Liver (tissue), 2 donors: ENCODE measurements at regions not wholly inside any gene's neighbourhood (a gene's known extent, or its start where the extent isn't known, plus 50 kb on each side); places are given as distances from the start of the nearest gene placed in this dataset.

Experiments used
- EGR1 ChIP-seq, 2 donors: IDR thresholded peaks; 2 replicates each; pipeline ENCODE4 v1.6.1; 2016 to 2018; ENCODE audit warnings: antibody characterized with exemption in 2 of 2, low read depth in 2 of 2
- RAD21 ChIP-seq, 2 donors: IDR thresholded peaks; 2 replicates each; pipeline ENCODE4 v1.6.1; 2016; ENCODE audit warnings: antibody characterized with exemption in 2 of 2, mild to moderate bottlenecking in 2 of 2
- TF ChIP-seq, protein P1 (sequence below): IDR thresholded peaks from 2 replicates; pipeline ENCODE4 v1.6.1; 2016; ENCODE audit warnings: antibody characterized with exemption, mild to moderate bottlenecking
- donor health status: healthy.

DNA sequence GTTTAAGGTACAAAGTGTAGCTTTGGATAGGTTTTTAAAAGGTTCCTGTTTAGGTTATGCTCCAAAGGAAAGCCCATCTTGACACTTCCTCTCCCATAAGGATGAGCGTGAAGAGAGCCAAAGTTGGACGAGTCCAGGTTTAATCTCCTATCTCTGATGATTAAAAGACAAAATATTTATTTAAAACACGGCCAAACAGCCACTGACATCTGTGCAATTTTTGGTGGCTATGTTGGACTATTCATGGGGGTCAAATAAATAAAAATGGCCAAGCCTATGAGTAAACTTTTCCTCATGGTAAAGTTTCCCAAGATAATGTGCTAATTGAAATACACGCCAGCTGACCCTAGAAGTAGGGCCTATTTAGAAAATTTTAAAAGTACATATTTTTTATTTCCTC, 69.0 kb upstream of the DOCK9 start:
- no peak for TF ChIP-seq EGR1 (IDR thresholded peaks at IDR 0.05; ENCODE audit: low read depth in 2 of 2)
- no peak for TF ChIP-seq RAD21 (IDR thresholded peaks at IDR 0.05)
- TF ChIP-seq, protein P1, sequence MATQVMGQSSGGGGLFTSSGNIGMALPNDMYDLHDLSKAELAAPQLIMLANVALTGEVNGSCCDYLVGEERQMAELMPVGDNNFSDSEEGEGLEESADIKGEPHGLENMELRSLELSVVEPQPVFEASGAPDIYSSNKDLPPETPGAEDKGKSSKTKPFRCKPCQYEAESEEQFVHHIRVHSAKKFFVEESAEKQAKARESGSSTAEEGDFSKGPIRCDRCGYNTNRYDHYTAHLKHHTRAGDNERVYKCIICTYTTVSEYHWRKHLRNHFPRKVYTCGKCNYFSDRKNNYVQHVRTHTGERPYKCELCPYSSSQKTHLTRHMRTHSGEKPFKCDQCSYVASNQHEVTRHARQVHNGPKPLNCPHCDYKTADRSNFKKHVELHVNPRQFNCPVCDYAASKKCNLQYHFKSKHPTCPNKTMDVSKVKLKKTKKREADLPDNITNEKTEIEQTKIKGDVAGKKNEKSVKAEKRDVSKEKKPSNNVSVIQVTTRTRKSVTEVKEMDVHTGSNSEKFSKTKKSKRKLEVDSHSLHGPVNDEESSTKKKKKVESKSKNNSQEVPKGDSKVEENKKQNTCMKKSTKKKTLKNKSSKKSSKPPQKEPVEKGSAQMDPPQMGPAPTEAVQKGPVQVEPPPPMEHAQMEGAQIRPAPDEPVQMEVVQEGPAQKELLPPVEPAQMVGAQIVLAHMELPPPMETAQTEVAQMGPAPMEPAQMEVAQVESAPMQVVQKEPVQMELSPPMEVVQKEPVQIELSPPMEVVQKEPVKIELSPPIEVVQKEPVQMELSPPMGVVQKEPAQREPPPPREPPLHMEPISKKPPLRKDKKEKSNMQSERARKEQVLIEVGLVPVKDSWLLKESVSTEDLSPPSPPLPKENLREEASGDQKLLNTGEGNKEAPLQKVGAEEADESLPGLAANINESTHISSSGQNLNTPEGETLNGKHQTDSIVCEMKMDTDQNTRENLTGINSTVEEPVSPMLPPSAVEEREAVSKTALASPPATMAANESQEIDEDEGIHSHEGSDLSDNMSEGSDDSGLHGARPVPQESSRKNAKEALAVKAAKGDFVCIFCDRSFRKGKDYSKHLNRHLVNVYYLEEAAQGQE, result no peak
